ENCODE measurements at regions not wholly inside any gene's neighbourhood (a gene's known extent, or its start where the extent isn't known, plus 50 kb on each side); places are given as distances from the start of the nearest gene placed in this dataset.
A peak's percentile ranks its signal among the peaks of the same experiment; 100 is the strongest.

GRCh38 chr15:87570206-87570605 lies 686.3 kb downstream of the NTRK3 start:
- ChIA-PET POLR2A (no interaction called here), CTCF (no interaction called here)
- FAIRE-seq = no peak
- no peak for ATAC-seq
- no peaks in the 10 kb centered on the region for H3K9me3 ChIP-seq
- peak overlapping the region; percentile 4; the same call in 1 of the 3 replicates for H3K4me2 ChIP-seq
- whole genome bisulfite sequencing (ENCODE audit: missing lambda C conversion rate) = 3% methylated on average over 2 of the region's 2 CpGs
- no peaks in the 10 kb centered on the region for H3K4me1 ChIP-seq
- no peak overlapping the region for H3K4me3 ChIP-seq
- H3K27ac ChIP-seq = no peak overlapping the region
- DNase-seq (ENCODE audit: low read depth in 1 of 2, low spot score in 1 of 2) = no peak
- no peak for TF ChIP-seq BHLHE40 (IDR thresholded peaks at IDR 0.05; ENCODE audit: low read depth, low read length)
- TF ChIP-seq REST (IDR thresholded peaks at IDR 0.05) = no peak
- no peak for TF ChIP-seq KDM1A (IDR thresholded peaks at IDR 0.05; ENCODE audit: low read depth)
- no peak for TF ChIP-seq TP53 (CRISPR knock-in tag; IDR thresholded peaks at IDR 0.05)
- TF ChIP-seq HMGXB4 (CRISPR knock-in tag; IDR thresholded peaks at IDR 0.05; ENCODE audit: borderline replicate concordance) = no peak
- TF ChIP-seq E2F6 (IDR thresholded peaks at IDR 0.05; ENCODE audit: borderline replicate concordance, low read depth) = no peak
- no peak for TF ChIP-seq FOSL2 (IDR thresholded peaks at IDR 0.05)
- TF ChIP-seq FOSL2 (CRISPR knock-in tag; IDR thresholded peaks at IDR 0.05) = no peak
- no peak for TF ChIP-seq RARB (CRISPR knock-in tag; IDR thresholded peaks at IDR 0.05)

- ATAC-seq (no peak), DNase-seq (ENCODE audit: low read depth in 1 of 2, low spot score in 1 of 2) (no peak), FAIRE-seq (no peak)
- Histone ChIP-seq H3K4me2 (no peak overlapping the region), H3K27ac (no peak overlapping the region), H3K4me3 (no peak overlapping the region), H3K4me1 (no peaks in the 10 kb centered on the region), H3K9me3 (no peaks in the 10 kb centered on the region)
- 39% methylated on average over 3 of the region's 3 CpGs for WGBS (ENCODE audit: missing lambda C conversion rate)
- ChIA-PET POLR2A (no interaction called here), CTCF (no interaction called here)
- TF ChIP-seq ATOH8 (CRISPR knock-in tag; IDR thresholded peaks at IDR 0.05; ENCODE audit: low read depth) = no peak
- TF ChIP-seq CBX8 (IDR thresholded peaks at IDR 0.05) = no peak
- TF ChIP-seq ZSCAN20 (CRISPR knock-in tag; IDR thresholded peaks at IDR 0.05) = no peak
- no peak for TF ChIP-seq CHD2 (IDR thresholded peaks at IDR 0.05; ENCODE audit: low read length, partially characterized antibody)
- no peak for TF ChIP-seq CHD4 (IDR thresholded peaks at IDR 0.05; ENCODE audit: borderline replicate concordance)
- no peak for TF ChIP-seq TFCP2L1 (CRISPR knock-in tag; IDR thresholded peaks at IDR 0.05)
- no peak for TF ChIP-seq BHLHE40 (IDR thresholded peaks at IDR 0.05; ENCODE audit: low read depth, low read length)
- no peak for TF ChIP-seq FOXS1 (CRISPR knock-in tag; IDR thresholded peaks at IDR 0.05)
- TF ChIP-seq HOXB5 (CRISPR knock-in tag; IDR thresholded peaks at IDR 0.05) = no peak
- TF ChIP-seq HDAC2 (IDR thresholded peaks at IDR 0.05) = no peak
- no peak for TF ChIP-seq BCL3 (IDR thresholded peaks at IDR 0.05)
- TF ChIP-seq EHF (CRISPR knock-in tag; IDR thresholded peaks at IDR 0.05) = no peak
- no peak for TF ChIP-seq HEYL (CRISPR knock-in tag; IDR thresholded peaks at IDR 0.05)
- no peak for TF ChIP-seq ZFP36 (IDR thresholded peaks at IDR 0.05; ENCODE audit: borderline replicate concordance, partially characterized antibody)
- TF ChIP-seq MAX (IDR thresholded peaks at IDR 0.05) = no peak
- no peak for TF ChIP-seq KDM5A (IDR thresholded peaks at IDR 0.05)
- no peak for TF ChIP-seq ELK1 (IDR thresholded peaks at IDR 0.05; ENCODE audit: low read depth, low read length)
Measured at GRCh38 chr15:87569581-87569980, 687.0 kb downstream of the NTRK3 start.
